ENCODE measurements at regions not wholly inside any gene's neighbourhood (a gene's known extent, or its start where the extent isn't known, plus 50 kb on each side); places are given as distances from the start of the nearest gene placed in this dataset.

DNA sequence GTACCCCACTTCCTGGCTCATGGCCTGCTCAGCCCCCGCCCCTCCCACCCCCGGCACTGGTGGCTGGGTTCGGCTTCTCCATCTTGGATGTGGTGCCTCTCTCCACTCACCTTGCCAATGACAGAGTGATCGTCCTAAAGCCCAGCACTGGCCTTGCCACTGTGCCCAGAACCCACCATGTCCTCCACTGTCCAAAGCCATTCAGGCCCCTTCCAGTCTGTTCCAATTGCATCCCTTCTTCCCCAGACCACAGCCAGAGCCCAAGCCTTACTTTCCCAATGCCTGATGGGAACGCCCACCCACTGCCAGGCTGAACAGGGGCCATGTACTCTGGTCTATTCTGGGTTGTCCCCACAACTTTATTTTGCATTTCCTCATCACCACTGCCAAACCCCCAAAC is 625.8 kb upstream of the B3GAT1 start:
- no peak overlapping the region for H2BK20ac ChIP-seq (ENCODE audit: low read length)
- peak overlapping the region; percentile 50; the same call in 1 of the 2 replicates for H2BK12ac ChIP-seq (ENCODE audit: low read depth, low read length)
- no peak overlapping the region for H3K4me2 ChIP-seq (ENCODE audit: insufficient read depth in 1 of 2, low read depth in 2 of 2, low read length in 2 of 2)
- no peak overlapping the region for H3K9ac ChIP-seq (replicated peaks in 1 of 4; ENCODE audit: extremely low read depth in 1 of 4, low read depth in 3 of 4, low read length in 3 of 4)
- H4K5ac ChIP-seq (ENCODE audit: insufficient read length, low read depth, low read length) = no peak overlapping the region
- H2AK5ac ChIP-seq (ENCODE audit: low read depth, low read length) = no peak overlapping the region
- no peak overlapping the region for H2BK120ac ChIP-seq (replicated peaks; ENCODE audit: low read depth, low read length)
- no peak overlapping the region for H3K4ac ChIP-seq (replicated peaks; ENCODE audit: insufficient read length, low read depth, low read length)
- no peak overlapping the region for H4K8ac ChIP-seq (ENCODE audit: extremely low read depth, insufficient read depth, low read length)
- TF ChIP-seq RFX5 (IDR thresholded peaks at IDR 0.05; ENCODE audit: borderline replicate concordance, low read depth, low read length) = no peak
- TF ChIP-seq, protein P1, sequence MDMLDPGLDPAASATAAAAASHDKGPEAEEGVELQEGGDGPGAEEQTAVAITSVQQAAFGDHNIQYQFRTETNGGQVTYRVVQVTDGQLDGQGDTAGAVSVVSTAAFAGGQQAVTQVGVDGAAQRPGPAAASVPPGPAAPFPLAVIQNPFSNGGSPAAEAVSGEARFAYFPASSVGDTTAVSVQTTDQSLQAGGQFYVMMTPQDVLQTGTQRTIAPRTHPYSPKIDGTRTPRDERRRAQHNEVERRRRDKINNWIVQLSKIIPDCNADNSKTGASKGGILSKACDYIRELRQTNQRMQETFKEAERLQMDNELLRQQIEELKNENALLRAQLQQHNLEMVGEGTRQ (IDR thresholded peaks at IDR 0.05; ENCODE audit: low read length) = no peak
- no peak for TF ChIP-seq RNF2 (IDR thresholded peaks at IDR 0.05; ENCODE audit: borderline replicate concordance, low read depth, low read length, missing control alignments, poor library complexity, severe bottlenecking)
- peaks cover 0 to under 1% (median 0%) of the 10 kb centered on the region in 4 experiments; a peak in 2 of 7 replicates for H3K27me3 ChIP-seq (replicated peaks in 1 of 4; ENCODE audit: control insufficient read depth in 3 of 4, extremely low read depth in 1 of 4, insufficient read depth in 3 of 4, low read length in 3 of 4)
- H3K79me1 ChIP-seq (ENCODE audit: low read depth, low read length) = no peaks in the 10 kb centered on the region
- WGBS, 2 experiments (ENCODE audit: extremely low coverage in 1 of 2, insufficient coverage in 1 of 2, insufficient read length in 1 of 2, insufficient replicate concordance in 2 of 2, low coverage in 1 of 2, low lambda C conversion rate in 2 of 2, missing lambda C conversion rate in 1 of 2) = 82% methylated on average over 5 of the region's 5 CpGs; no CpG with 5 or more reads in 1 of the 2 experiments
- 0 out of 2 replicates have a peak overlapping the region, but pooled peaks have one; percentile 88 for H2BK15ac ChIP-seq (ENCODE audit: low read length)
- H3K23ac ChIP-seq (ENCODE audit: insufficient read length) = no peak overlapping the region
- no peak for FAIRE-seq
- H3K14ac ChIP-seq (ENCODE audit: insufficient read length) = no peak overlapping the region
- no peaks in the 10 kb centered on the region for H3K9me3 ChIP-seq (ENCODE audit: insufficient read depth in 2 of 2, low read depth in 1 of 2, low read length in 1 of 2)
- H4K20me1 ChIP-seq (replicated peaks in 1 of 2; ENCODE audit: control insufficient read depth in 1 of 2, insufficient read depth in 2 of 2, low read length in 2 of 2) = no peaks in the 10 kb centered on the region
- no peak overlapping the region for H3K27ac ChIP-seq (ENCODE audit: low read depth, low read length)
- CTCF ChIA-PET (ENCODE audit: partially characterized antibody) = interaction anchor here (0.7 to 1.7 kb wide), 2 partner anchors 38 to 204 kb away, joined by 3 to 5 read pairs; no protein-coding TSS in a partner anchor
- no peaks in the 10 kb centered on the region for H3K79me2 ChIP-seq (ENCODE audit: control insufficient read depth in 1 of 2, insufficient read depth in 2 of 2, low read length in 2 of 2)
- H3K23me2 ChIP-seq (ENCODE audit: low read depth, low read length) = peaks cover 3% of the 10 kb centered on the region; the same call in 1 of the 2 replicates
- no peak overlapping the region for H2AFZ ChIP-seq (ENCODE audit: low read length)
- H3K4me1 ChIP-seq (replicated peaks in 1 of 4; ENCODE audit: control insufficient read depth in 3 of 4, insufficient read depth in 4 of 4, low read length in 3 of 4) = peaks cover 0 to 7% (median 5%) of the 10 kb centered on the region in 4 experiments; a peak in 4 of 7 replicates
- POLR2A ChIA-PET (ENCODE audit: partially characterized antibody) = interaction anchor here (1.3 kb wide), 1 partner anchor 44 kb away, joined by 3 read pairs; no protein-coding TSS in a partner anchor
- peak overlapping the region; percentile 48; the same call in 1 of the 2 replicates for H3K18ac ChIP-seq (ENCODE audit: extremely low read depth, low read length)
- H4K91ac ChIP-seq (replicated peaks; ENCODE audit: insufficient read length, low read length) = no peak overlapping the region
- no peaks in the 10 kb centered on the region for H3K36me3 ChIP-seq (ENCODE audit: control insufficient read depth in 2 of 4, insufficient read depth in 4 of 4, low read length in 3 of 4)
- no peak for DNase-seq (ENCODE audit: low read depth in 1 of 2, low spot score in 2 of 2)
- no peak overlapping the region for H3K4me3 ChIP-seq (ENCODE audit: extremely low read depth in 1 of 4, insufficient read depth in 2 of 4, low read depth in 3 of 4, low read length in 4 of 4)
- peak overlapping the region; percentile 60; the same call in 1 of the 2 replicates for H2BK5ac ChIP-seq (ENCODE audit: low read depth, low read length)
- H3K56ac ChIP-seq (replicated peaks; ENCODE audit: insufficient read length, low read depth, low read length) = no peak overlapping the region
